Activated CD4-positive, alpha-beta T cell treated with anti-CD3 and anti-CD28 coated beads, Interleukin-2, Interleukin-6, amounts not matched to agents 100 ng/mL and 50 ng/mL, durations not matched to agents 16 hours and 8 hours (primary cell): ENCODE measurements at regions not wholly inside any gene's neighbourhood (a gene's known extent, or its start where the extent isn't known, plus 50 kb on each side); places are given as distances from the start of the nearest gene placed in this dataset.

Experiments
- DNase-seq: peaks from one replicate; pipeline ENCODE4 v3.0.0-alpha.2; 2020

DNA sequence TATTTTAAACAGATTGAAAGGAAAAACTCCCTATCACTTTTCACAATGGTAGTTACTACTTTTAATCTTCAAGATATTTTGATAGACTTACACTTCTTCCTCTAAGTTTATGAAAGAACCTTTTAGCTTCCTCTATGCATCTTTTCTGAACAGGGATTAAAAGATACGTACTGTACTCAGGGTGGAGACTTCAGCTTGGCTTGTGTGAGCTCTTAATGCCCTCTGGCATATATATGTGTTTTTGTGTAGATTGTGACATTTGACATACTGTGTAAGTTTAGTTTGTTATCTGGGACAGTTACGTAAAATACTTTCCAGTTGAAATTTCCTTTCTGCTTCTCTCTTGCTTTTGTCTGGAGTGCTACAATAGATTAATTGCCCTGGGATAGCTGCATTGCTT lies 109.3 kb upstream of the NUDT6 start:
- no peak for DNase-seq

DNA sequence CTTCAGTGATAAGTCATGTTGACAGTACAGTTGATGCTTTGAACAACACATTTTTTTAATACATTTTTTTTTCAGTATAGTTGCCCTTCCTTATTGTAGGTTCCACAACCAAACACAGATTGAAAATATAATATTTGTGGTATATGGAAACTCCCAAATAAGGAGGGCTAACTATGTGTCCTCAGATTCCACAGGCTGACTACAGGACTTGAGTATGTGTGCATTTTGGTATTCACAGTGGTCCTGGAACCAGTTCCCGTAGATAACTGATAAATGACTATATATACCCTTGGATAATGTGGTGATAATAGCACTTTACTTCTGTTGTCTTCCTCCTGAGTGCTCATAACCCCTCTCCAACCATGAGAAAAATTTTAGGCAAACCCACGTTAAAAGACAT lies 111.6 kb upstream of the NUDT6 start:
- DNase-seq: no peak

DNA sequence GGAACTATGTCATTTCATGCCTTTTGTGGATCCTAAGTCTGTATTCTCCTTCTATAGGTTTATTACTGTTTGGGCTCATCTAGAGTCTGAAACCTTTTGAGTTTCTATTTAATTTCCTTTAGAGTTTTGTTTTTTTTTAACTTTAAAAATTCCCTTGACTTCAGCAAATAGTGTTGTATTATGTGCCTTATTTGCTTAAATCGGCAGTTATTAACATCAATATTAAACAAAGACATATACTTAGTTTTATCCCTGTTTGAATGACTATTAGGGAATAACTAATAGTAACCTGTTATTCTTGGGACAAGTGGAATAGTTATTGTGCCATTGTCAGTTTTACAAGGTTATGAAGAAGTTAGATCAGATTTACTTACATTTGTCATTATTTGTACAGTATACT lies 112.8 kb upstream of the NUDT6 start:
- DNase-seq: no peak

DNA sequence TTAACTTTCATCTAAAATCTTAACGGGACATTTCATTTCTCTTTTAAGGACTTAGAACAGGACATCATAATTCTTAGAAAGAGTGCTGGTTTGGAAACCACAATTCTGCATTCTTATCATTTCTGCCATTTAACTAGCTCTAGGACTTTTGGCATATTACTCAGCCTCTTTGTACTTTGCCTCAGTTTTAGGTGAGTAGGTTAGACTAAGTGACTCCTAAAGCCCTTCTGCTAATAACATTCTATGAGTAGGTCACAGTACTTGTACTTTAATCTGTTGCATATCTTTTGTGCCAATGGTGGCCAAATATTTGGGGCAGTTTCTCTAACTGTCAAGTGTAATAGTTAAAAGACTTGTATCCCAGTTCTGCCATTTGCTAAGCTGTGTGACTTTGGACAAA lies 115.4 kb upstream of the NUDT6 start:
- peak; percentile 20 for DNase-seq

DNA sequence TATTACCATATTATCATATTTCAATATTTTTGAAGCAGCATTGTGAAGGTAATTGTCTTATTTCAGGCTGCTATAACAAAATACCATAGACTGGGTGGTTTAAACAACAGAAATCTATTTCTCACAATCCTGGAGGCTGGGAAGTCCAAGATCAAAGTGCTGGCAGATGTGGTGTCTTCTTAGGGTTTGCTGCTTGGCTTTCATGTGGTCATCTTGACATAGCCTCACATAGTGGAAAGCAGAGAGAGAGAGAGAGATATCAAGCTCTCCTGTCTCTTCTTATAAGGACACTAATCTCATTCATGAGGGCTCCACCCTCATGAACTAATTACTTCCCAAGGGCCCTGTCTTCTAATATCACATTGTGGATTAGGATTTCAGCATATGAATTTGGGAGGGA lies 119.7 kb upstream of the NUDT6 start:
- no peak for DNase-seq

DNA sequence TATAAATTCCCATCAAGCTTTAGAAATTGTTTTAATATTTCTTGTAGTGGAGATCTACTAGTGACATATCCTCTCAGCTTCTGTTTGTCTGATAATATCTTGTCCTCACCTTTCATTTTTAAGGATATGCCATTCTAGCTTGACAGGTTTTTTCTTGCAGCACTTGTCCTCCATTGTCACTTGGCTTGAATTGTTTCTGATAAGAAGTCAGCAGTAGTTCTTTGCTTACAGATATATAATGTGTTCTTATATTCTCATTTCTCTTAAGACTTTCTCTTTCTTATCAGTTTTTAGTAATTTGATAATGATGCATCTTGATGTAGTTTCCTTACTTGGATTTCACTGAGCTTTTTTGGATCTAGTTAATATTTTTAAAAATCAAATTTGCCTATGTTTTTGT lies 120.6 kb upstream of the NUDT6 start:
- DNase-seq: no peak

DNA sequence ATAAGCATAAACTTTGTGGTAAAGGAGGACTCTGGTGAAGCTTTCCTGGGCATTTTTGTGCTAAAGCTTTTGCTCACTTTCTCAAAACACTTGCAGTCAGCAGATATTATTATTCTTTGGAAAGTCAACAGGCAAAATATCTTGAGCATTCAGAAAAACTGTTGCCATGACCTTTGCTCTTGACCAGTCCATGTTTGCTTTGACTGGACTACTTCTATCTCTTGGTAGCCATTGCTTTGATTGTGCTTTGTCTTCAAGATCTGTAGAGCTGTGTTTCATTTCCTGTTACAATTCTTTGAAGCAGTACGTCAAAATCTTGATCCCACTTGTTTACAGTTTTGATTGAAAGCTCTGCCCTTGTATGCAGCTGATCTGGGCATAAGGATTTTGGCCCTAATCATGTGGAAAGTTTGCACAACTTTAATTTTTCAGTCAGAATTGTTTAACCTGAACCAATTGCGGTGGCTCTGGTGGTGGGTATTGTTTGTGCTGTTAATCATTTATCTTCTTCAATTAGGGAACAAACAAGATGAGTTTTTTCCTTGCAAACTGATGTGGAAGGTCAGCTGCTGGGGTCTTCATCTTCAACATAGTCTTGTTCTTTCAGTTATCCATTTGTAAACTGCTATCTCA lies 121.5 kb upstream of the NUDT6 start:
- DNase-seq: no peak

DNA sequence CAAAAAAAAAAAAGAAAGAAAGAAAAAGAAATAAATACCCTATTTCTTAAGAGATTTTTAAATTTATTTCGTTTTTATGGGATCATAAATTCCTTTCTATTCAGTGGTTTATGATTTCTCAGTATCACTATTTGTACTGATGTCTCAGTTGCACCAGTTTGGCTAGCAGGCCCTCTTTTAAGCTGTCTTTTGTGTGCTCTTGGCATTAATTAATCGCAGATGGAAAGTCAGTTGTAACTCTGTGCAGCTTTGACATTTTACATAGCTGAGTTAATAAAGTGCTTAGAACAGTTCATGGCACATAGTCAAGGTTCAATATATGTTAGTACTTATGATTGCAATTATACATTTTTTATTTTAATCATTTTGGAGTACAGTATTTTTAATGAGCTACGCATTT lies 123.7 kb upstream of the NUDT6 start:
- DNase-seq: no peak

DNA sequence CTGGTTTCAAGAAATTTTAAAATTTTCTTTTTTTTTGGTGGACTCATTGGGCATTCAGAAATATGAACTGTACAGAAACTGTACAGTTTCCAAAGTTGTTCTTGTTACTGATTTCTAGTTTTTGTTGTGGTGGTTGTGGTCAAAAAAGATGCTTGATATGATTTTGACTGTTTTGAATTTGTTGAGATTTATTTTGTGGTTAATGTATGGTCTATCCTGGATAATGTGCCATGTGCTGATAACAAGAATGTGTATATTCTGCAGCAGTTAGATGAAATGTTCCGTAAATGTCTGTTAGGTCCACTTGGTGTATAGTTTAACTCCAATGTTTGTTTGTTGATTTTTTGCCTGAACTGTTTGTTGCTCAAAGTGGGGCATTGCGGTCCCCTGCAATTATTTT lies 127.6 kb upstream of the NUDT6 start:
- DNase-seq: no peak

DNA sequence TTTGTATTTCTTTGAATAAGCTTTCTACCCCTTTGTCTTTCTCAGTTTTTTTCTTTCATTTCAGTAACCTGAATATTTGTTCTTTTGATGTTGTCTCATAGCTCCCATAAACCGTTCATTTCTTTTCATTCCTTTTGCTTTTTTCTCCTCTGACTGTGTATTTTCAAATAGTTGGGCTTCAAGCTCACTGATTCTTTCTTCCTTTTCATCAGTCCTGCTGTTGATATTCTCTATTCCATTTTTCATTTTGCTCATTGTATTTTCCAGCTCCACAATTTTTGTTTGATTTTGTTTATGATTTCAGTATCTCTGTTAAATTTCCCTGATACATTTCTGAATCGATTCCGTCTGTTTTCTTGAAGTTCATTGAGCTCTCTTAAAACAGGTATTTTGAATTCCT lies 129.6 kb upstream of the NUDT6 start:
- no peak for DNase-seq

DNA sequence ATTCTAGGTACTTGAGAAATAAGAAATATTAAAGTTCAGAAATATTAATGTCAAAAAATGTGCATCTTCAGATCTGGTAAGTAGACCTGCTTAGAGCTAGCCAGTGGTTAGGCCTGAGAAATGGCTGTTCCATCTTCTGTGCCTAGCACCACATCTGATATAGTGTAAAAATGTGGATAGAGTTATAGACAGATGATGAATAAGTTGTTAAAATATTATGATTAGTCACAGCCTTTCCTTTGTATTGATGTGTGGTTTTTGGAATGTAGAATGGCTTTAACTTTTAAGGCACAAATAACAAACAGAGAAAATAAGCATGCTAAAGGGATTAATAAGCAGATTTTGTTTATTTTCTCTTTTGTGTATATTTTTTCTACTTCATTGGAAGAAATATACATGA lies 133.5 kb upstream of the NUDT6 start:
- DNase-seq: no peak

DNA sequence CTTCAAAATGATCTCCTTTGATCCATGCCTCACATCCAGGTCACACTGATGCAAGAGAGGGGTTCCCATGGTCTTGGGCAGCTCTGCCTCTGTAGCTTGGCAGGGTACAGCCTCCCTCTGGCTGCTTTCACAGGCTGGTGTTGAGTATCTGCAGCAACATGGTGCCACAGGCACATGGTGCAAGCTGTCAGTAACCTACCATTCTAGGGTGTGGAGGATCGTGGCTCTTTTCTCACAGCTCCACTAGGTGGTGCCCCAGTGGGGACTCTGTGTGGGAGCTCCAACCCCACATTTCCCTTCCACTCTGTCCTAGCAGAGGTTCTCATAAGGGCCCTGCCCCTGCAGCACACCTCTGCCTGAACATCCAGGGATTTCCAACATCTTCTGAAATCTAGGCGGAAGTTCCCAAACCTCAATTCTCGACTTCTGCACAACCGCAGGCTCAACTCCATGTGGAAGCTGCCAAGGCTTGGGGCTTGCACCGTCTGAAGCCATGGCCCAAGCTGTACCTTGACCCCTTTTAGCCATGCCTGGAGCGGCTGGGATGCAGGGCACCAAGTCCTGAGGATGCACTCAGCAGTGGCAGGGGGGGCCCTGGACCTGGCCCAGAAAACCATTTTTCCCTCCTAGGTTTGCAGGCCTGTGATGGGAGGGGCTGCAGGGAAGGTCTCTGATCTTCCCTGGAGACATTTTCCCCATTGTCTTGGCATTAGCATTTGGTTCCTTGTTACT lies 137.8 kb upstream of the NUDT6 start:
- peak; percentile 6 for DNase-seq

DNA sequence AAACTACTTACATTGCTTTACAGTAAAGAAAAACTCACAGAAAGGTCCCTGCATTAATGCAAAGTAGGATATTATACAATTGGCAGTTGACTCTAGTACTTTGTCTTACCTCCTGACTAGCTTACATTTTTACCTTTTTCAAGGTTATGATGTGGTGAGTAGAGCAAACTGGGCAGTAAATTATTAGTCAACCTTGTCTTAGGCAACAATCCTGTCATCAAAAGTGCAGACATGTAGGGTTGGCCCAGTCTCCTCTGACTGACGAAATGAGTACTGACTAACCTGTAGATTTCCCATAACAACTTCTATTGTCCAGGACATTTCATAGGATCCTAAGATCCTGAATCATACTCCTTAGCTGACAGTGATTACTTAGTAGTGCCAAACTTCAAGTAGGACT lies 142.0 kb upstream of the NUDT6 start:
- DNase-seq: no peak

DNA sequence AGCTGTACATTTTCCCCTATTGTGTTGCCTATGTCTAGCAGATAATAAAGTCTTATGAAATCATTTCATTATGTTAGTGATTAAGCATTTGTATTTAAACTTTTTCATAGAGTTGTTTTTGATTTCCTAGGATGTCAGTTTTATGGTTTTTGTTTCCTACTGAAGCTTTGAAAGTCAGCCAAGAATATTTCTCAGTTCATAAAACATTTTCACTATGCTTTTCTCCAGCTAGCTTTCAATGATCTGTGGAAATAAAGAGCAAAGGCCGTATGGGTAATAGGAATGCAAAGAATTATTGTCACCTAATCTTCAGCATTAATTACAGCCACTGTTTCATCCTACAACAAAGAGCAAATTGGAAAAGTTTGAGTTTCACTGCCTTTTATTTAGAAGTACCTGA lies 145.7 kb upstream of the NUDT6 start:
- DNase-seq: no peak

DNA sequence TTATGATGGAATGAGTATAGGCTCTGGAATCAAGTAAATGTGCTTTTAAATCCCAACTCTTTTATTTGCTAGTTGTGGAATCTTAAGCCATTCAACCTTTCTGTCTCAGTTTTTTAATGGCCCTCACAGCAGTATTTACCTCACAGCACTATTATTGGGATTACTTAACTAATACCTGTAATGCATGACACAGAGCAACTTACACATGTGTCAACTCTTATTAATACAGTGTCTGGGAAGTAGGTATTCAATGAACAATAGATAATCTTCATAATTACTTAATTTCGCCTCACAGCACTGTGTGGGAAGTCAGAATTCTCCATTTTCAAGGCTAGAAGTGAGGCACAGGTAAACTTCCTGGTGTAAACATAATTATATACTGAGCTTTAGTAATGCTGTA lies 149.7 kb upstream of the NUDT6 start:
- DNase-seq: no peak

DNA sequence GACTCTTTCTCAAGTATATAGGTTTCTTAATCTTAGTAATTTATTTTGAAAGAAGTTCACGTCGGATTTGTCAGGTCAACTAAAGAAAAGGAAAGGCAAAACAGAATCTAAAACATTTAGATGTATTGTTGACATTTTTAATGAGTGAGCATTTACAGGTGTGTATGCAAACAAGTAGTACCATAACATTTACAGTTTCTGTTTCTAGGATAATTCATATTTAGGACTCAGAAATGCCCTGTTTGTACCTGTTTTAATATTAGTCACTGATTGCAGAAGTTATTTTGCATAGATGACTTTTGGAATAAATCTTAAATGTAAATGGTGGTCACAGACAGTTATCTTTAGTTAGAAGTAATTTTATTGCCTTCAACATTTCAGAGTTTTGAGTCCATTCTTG lies 151.3 kb upstream of the NUDT6 start:
- no peak for DNase-seq

DNA sequence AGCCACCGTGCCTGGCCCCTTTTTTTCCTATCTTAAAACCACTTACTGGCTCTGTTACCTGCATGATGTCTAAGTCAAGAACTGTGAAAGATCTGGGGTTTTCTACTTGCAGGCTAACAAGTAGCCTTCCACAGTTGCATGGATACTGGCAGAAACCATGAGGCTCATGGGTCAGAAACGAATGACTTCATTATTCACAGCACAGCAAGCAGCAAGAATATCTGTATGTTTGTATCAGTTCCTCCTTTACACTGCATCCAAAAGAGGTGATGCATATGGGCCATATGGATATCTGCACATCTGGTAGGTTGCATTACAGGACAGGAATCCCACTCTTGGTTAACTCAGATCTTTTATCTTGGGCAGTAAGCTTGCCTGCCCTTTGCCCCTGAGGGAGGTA lies 154.9 kb upstream of the NUDT6 start:
- DNase-seq: no peak

DNA sequence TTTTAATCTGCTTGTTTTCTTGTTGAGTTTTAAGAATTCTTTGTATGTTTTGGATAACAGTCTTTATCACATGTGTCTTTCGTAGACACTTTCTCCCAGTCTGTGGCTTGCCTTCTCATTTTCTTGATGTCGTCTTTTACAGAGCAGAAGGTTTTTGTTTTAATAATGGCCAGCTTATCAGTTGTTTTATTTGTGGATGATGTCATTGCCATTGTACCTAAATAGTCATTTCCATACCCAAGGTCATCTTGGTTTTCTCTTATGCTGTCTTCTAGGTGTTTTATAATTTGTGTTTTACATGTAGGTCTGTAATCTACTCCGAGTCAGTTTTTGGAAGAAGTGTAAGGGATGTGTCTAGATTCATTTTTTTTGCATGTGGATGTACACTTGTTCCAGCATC lies 159.6 kb upstream of the NUDT6 start:
- DNase-seq: no peak

DNA sequence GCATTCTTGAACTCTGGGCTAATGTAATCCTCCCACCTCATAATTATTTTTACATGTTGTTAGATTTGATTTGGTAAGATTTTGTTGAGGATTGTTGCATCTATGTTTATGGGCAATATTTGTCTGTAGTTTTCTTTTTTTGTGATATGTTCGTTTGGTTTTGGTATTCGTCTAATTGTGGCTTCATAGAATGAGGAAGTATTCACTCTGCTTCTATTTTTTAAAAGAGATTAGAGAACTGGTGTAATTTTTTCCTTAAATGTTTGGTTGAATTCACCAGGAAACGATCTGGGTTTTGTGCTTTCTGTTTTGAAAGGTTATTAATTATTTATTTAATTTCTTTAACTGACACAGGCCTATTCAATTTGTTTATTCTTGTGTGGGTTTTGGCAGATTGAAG lies 161.2 kb upstream of the NUDT6 start:
- no peak for DNase-seq

DNA sequence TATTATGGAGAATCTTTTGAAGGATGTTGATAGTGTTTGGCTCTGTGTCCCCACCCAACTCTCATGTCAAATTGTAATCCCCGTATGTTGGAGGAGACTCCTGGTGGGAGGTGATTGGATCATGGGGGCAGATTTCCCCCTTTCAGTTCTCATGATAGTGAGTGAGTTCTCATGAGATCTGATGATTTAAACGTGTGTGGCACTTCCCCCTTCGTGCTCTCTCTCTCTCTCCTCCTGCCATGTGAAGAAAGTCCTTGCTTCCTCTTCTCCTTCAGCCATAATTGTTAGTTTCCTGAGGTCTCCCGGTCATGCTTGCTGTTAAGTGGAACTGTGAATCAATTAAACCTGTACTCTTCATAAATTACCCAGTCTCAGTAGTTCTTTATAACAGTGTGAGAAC lies 166.1 kb upstream of the NUDT6 start:
- DNase-seq: no peak

DNA sequence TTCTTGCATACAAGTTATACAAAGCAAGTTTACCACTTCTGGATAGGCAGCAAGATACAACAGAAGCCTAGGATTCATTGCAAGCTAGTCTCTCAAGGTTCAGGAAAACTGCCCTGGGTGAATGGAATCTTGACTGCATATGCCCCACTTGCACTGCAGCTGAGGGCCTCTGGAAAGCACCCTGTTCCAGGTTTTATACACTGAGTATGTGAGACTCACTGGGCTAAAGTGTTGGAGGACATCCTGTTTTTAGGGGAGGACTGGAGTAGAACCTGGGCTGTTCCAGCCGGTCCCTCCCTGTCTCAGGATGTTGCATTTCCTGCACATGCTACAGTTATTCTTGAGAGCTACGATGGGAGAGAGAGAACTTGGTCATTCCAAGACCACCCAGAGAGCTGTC lies 168.5 kb upstream of the NUDT6 start:
- no peak for DNase-seq

DNA sequence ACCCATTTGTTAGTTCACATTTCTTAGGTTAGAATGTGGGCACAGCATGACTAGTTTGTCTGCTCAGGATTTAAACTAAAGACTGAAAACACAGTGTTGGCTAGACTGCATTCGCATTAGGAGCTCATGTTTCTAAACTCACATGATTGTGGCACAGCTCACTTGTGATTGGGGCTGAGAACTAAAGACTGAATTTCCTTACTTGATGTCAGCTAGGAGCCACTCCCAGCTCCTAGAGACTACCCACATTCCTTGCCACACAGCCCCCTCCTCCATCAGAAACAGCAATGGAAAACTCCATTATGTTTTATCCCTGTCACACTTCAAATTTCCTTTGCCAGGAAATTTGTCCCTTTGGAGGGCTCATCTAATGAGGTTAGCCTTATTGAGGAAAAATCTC lies 170.2 kb upstream of the NUDT6 start:
- DNase-seq: no peak

DNA sequence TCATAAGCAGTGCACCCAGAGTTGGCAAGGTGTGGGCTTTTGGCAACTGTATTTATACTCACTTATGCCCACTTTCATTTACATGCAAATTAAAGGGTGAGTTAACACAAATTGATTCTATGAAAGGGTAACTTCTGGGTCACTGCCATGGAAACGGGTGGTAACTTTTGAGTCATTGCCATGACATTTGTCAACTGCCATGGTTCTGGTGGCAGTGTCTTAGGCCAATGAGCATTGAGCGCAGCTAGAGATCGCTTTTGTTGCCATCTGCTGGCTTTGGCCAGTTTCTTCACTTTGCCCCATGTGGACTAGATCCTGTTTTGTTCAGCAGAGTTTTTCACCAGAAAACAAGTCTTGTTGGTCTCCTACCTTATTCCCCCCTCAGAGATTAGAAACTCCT lies 170.8 kb upstream of the NUDT6 start:
- peak; percentile 18 for DNase-seq

DNA sequence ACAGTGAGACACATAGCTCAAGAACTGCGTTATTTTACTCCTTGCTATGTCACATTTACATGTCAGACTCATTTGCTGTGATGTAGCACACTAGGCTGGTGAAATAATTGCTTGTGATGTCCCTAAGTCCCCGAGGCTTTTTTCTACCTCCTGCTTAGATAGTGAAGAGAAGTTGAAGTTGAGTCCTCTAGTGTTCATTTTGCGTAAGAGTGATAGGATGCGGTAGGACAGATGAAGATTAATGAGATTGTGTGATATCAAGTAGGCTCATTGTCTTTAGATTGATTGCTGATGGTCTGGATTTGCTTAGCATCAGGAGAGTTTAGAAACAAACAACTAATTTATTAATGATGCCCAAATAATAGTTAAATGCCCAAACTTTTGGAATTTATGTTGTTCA lies 173.6 kb upstream of the NUDT6 start:
- no peak for DNase-seq

DNA sequence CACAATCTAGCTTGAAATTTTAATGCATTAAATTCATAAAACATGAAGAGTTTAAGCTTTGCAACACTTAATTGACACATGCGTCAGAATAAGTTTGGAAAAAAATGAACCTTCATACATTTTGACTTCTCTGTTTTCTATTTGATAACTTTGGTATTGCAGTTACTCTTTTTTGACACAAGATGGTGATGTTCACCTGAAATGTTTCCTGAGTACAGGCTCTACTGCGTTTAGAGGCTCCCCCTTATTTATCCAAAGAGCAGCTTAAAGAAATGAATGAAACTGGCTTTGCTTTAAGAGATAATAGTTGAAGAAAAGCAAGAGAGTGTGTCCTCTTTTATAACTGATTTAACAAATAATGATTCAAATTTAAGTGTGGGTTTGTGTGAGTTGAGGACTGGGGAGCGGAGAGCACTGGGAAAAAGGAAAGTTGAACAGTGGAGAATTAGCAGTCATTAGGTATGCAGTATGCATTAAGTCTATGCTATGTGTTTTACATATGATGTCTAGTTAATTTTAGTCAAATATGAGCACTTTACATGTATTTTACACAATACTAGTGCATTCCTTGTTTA lies 180.6 kb upstream of the NUDT6 start:
- peak; percentile 22 for DNase-seq
